Fibroblast of lung (primary cell): ENCODE measurements at regions not wholly inside any gene's neighbourhood (a gene's known extent, or its start where the extent isn't known, plus 50 kb on each side); places are given as distances from the start of the nearest gene placed in this dataset.

Experiments used
- DNase-seq, 2 donors: peaks; one replicate each; pipeline versions ENCODE4 v3.0.0 to v3.0.0-alpha.2; 2010; ENCODE audit warnings: low read depth in 2 of 2
- H2AFZ ChIP-seq: 2 replicates; pipeline ENCODE4 v1.5.1; 2012; ENCODE audit warnings: low read length, control low read depth, inconsistent platforms
- H3K27ac ChIP-seq: 2 replicates; pipeline ENCODE4 v1.5.1; 2011; ENCODE audit warnings: low read length, control low read depth; ENCODE audit not compliant: insufficient read depth
- H3K27me3 ChIP-seq: 2 replicates; pipeline ENCODE4 v1.5.1; 2011; ENCODE audit warnings: mild to moderate bottlenecking, low read length; ENCODE audit not compliant: control insufficient read depth, insufficient read depth
- H3K36me3 ChIP-seq: 2 replicates; pipeline ENCODE4 v1.5.1; 2011; ENCODE audit warnings: low read length; ENCODE audit not compliant: control insufficient read depth, insufficient read depth
- H3K4me1 ChIP-seq: 2 replicates; pipeline ENCODE4 v1.5.1; 2011; ENCODE audit warnings: low read length; ENCODE audit not compliant: control insufficient read depth, insufficient read depth; ENCODE audit errors: extremely low read depth
- H3K4me2 ChIP-seq: 2 replicates; pipeline ENCODE4 v1.5.1; 2011; ENCODE audit warnings: low read length, control low read depth; ENCODE audit not compliant: insufficient read depth; ENCODE audit errors: extremely low read depth
- H3K4me3 ChIP-seq, 4 experiments: fragments of 200-600 bp in 1 of 4; sonication (generic) in 1 of 4; replicated peaks in 1 of 4; 2 replicates each; pipeline ENCODE4 v1.5.1; 2011 to 2016; ENCODE audit warnings: low read length in 4 of 4, low read depth in 3 of 4, mild to moderate bottlenecking in 3 of 4, control low read depth in 2 of 4, inconsistent platforms in 1 of 4, mixed read lengths in 1 of 4; ENCODE audit not compliant: insufficient read depth in 1 of 4; ENCODE audit errors: control extremely low read depth in 1 of 4
- H3K79me2 ChIP-seq: 2 replicates; pipeline ENCODE4 v1.5.1; 2012; ENCODE audit warnings: mild to moderate bottlenecking, low read length, inconsistent platforms; ENCODE audit not compliant: control insufficient read depth, insufficient read depth
- H3K9ac ChIP-seq: 2 replicates; pipeline ENCODE4 v1.5.1; 2011; ENCODE audit warnings: mild to moderate bottlenecking, low read length, control low read depth; ENCODE audit not compliant: insufficient read depth
- H3K9me3 ChIP-seq: 2 replicates; pipeline ENCODE4 v1.5.1; 2012; ENCODE audit warnings: low read depth, low read length; ENCODE audit not compliant: control insufficient read depth, insufficient read depth
- H4K20me1 ChIP-seq: 2 replicates; pipeline ENCODE4 v1.5.1; 2011; ENCODE audit warnings: low read length; ENCODE audit not compliant: control insufficient read depth, insufficient read depth; ENCODE audit errors: extremely low read depth
- EZH2 ChIP-seq: IDR thresholded peaks from 2 replicates; pipeline ENCODE4 v1.5.1; 2012; ENCODE audit warnings: low read length, control low read depth, mild to moderate bottlenecking; ENCODE audit errors: missing control alignments
- TF ChIP-seq, protein P1 (sequence below), 2 donors: IDR thresholded peaks in 1 of 2; conservative IDR thresholded peaks in 1 of 2; 1 replicate in 1 of 2; 2 replicates in 1 of 2; pipeline ENCODE4 v1.5.1; 2011 to 2012; ENCODE audit warnings: low read length in 2 of 2, control low read depth in 1 of 2, inconsistent platforms in 1 of 2, low read depth in 1 of 2, mild to moderate bottlenecking in 1 of 2

DNA sequence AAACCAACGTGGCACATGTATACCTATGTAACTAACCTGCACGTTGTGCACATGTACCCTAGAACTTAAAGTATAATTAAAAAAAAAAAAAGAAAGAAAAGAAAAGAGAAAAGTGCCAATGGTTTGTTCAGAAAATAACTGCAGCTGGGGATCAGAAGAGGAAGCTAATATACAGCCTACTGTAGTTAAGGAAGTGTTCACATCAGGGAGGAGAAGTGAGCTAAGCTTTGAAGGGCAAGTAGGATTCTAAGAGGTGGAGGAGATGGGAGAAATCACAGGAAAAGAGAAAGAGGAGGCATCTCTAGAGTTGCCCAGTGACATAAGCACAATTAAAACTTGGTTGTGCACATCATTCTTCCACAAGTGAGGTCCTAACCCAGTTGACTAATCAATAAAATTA is 214.4 kb upstream of the DTNBP1 start:
- no peak overlapping the region for H3K9ac ChIP-seq
- no peak overlapping the region for H3K4me3 ChIP-seq
- TF ChIP-seq, protein P1, sequence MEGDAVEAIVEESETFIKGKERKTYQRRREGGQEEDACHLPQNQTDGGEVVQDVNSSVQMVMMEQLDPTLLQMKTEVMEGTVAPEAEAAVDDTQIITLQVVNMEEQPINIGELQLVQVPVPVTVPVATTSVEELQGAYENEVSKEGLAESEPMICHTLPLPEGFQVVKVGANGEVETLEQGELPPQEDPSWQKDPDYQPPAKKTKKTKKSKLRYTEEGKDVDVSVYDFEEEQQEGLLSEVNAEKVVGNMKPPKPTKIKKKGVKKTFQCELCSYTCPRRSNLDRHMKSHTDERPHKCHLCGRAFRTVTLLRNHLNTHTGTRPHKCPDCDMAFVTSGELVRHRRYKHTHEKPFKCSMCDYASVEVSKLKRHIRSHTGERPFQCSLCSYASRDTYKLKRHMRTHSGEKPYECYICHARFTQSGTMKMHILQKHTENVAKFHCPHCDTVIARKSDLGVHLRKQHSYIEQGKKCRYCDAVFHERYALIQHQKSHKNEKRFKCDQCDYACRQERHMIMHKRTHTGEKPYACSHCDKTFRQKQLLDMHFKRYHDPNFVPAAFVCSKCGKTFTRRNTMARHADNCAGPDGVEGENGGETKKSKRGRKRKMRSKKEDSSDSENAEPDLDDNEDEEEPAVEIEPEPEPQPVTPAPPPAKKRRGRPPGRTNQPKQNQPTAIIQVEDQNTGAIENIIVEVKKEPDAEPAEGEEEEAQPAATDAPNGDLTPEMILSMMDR (conservative IDR thresholded peaks at IDR 0.05 in 1 of 2, IDR thresholded peaks at IDR 0.05 in 1 of 2; ENCODE audit: low read depth in 1 of 2, low read length in 2 of 2) = no peak
- TF ChIP-seq EZH2 = no peak
- no peaks in the 10 kb centered on the region for H4K20me1 ChIP-seq
- H3K9me3 ChIP-seq = no peaks in the 10 kb centered on the region
- no peaks in the 10 kb centered on the region for H3K27me3 ChIP-seq
- no peaks in the 10 kb centered on the region for H3K36me3 ChIP-seq
- DNase-seq = no peak
- H3K4me2 ChIP-seq = no peak overlapping the region
- no peak overlapping the region for H3K27ac ChIP-seq
- no peaks in the 10 kb centered on the region for H3K79me2 ChIP-seq
- peaks cover 8% of the 10 kb centered on the region for H3K4me1 ChIP-seq
- no peak overlapping the region for H2AFZ ChIP-seq

- H3K27ac ChIP-seq = no peak overlapping the region
- DNase-seq = peak; percentile 9 to 45
- no peak overlapping the region for H3K4me2 ChIP-seq
Measured at GRCh38 chr6:15876406-15876805, 213.6 kb upstream of the DTNBP1 start.

GRCh38 chr6:15875797-15876196 is 213.0 kb upstream of the DTNBP1 start:
- Histone ChIP-seq H3K9me3 (no peaks in the 10 kb centered on the region), H3K9ac (no peak overlapping the region), H3K27me3 (no peaks in the 10 kb centered on the region), H3K36me3 (no peaks in the 10 kb centered on the region), H3K4me1 (peaks cover 8% of the 10 kb centered on the region), H3K79me2 (no peaks in the 10 kb centered on the region), H3K27ac (no peak overlapping the region), H2AFZ (no peak overlapping the region), H4K20me1 (no peaks in the 10 kb centered on the region), H3K4me2 (no peak overlapping the region), H3K4me3 (no peak overlapping the region)
- no peak for TF ChIP-seq EZH2
- TF ChIP-seq, protein P1 (conservative IDR thresholded peaks at IDR 0.05 in 1 of 2, IDR thresholded peaks at IDR 0.05 in 1 of 2; ENCODE audit: low read depth in 1 of 2, low read length in 2 of 2) = no peak
- no peak for DNase-seq

More at GRCh38 chr6:15876406-15876805, 213.6 kb upstream of the DTNBP1 start:
- TF ChIP-seq, protein P1 (conservative IDR thresholded peaks at IDR 0.05 in 1 of 2, IDR thresholded peaks at IDR 0.05 in 1 of 2; ENCODE audit: low read depth in 1 of 2, low read length in 2 of 2) = no peak
- Histone ChIP-seq H3K79me2 (no peaks in the 10 kb centered on the region), H4K20me1 (no peaks in the 10 kb centered on the region), H2AFZ (no peak overlapping the region), H3K4me3 (no peak overlapping the region), H3K9ac (no peak overlapping the region), H3K36me3 (no peaks in the 10 kb centered on the region), H3K4me1 (peaks cover 8% of the 10 kb centered on the region), H3K9me3 (no peaks in the 10 kb centered on the region), H3K27me3 (no peaks in the 10 kb centered on the region)
